RWPE1 (cell line): ENCODE measurements at regions not wholly inside any gene's neighbourhood (a gene's known extent, or its start where the extent isn't known, plus 50 kb on each side); places are given as distances from the start of the nearest gene placed in this dataset.

Experiments
- CTCF ChIA-PET: fragments of 350-600 bp; sonication (Branson Sonifier 250); formaldehyde crosslinking; extraction: SDS; loops from one replicate; lab custom pipeline; 2021; lab: Yijun Ruan, JAX
- POLR2A ChIA-PET: fragments of 400-600 bp; formaldehyde crosslinking; extraction: SDS; loops from one replicate; lab custom pipeline; 2020; ENCODE audit warnings: antibody characterized with exemption; ENCODE audit not compliant: low non-redundant PET; lab: Yijun Ruan, JAX
- DNase-seq: peaks from one replicate; pipeline ENCODE4 v3.0.0; 2012; ENCODE audit warnings: low spot score
- H3K27ac ChIP-seq: fragments of 450-650 bp; 2 replicates; pipeline ENCODE4 v1.5.1; 2017
- TF ChIP-seq, protein P1 (sequence below): fragments of 450-650 bp; conservative IDR thresholded peaks from 2 replicates; pipeline ENCODE4 v1.5.1; 2017; ENCODE audit warnings: low read depth, mild to moderate bottlenecking

DNA sequence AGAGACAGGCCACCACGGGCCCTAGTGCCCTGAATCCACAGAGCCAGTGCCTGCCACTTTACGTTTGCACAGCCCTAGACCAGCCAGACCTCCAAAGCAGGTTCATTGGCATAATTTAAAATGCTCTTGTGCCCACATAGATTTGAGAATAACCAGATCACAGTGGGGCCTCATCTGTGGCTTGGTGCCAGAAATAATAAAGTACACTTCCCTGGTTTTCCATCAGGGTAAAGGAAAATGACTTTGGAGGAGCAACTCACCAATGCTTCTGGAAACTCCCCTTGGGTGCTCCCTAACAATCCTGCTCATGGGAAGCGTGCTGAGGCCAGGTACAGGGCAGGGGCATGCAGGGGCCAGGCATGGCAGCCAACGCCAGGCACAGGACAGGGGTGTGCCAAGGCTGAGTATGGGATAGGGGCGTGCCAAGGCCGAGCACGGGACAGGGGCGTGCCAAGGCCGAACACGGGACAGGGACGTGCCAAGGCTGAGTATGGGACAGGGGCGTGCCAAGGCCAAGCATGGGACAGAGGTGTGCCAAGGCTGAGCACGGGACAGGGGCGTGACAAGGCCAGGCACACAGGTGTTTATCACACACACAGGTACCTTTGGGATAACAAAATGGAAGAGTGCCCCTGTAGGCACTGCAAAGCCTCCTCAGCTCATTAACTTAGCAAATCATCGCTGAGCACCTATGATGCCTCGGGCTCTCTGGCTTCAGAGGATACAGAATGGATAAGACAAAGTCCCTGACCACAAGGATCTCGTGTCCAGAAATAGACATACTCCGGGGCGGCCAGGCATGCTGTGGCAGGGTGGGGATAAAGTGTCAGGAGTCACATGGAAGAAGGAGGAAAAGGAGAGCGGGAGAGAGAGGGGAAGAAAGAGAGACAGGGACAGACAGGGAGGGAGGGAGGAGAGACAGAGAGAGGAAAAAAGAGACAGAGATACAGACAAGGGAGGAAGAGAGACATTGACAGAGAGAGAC, 334.7 kb downstream of the EIPR1 start:
- POLR2A ChIA-PET, result no interaction called here
- CTCF ChIA-PET, result interaction anchor here (0.6 kb wide), 1 partner anchor 22 kb away, joined by 4 read pairs; no protein-coding TSS in a partner anchor
- TF ChIP-seq, protein P1, sequence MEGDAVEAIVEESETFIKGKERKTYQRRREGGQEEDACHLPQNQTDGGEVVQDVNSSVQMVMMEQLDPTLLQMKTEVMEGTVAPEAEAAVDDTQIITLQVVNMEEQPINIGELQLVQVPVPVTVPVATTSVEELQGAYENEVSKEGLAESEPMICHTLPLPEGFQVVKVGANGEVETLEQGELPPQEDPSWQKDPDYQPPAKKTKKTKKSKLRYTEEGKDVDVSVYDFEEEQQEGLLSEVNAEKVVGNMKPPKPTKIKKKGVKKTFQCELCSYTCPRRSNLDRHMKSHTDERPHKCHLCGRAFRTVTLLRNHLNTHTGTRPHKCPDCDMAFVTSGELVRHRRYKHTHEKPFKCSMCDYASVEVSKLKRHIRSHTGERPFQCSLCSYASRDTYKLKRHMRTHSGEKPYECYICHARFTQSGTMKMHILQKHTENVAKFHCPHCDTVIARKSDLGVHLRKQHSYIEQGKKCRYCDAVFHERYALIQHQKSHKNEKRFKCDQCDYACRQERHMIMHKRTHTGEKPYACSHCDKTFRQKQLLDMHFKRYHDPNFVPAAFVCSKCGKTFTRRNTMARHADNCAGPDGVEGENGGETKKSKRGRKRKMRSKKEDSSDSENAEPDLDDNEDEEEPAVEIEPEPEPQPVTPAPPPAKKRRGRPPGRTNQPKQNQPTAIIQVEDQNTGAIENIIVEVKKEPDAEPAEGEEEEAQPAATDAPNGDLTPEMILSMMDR, result no peak
- H3K27ac ChIP-seq, result no peak overlapping the region
- no peak for DNase-seq

DNA sequence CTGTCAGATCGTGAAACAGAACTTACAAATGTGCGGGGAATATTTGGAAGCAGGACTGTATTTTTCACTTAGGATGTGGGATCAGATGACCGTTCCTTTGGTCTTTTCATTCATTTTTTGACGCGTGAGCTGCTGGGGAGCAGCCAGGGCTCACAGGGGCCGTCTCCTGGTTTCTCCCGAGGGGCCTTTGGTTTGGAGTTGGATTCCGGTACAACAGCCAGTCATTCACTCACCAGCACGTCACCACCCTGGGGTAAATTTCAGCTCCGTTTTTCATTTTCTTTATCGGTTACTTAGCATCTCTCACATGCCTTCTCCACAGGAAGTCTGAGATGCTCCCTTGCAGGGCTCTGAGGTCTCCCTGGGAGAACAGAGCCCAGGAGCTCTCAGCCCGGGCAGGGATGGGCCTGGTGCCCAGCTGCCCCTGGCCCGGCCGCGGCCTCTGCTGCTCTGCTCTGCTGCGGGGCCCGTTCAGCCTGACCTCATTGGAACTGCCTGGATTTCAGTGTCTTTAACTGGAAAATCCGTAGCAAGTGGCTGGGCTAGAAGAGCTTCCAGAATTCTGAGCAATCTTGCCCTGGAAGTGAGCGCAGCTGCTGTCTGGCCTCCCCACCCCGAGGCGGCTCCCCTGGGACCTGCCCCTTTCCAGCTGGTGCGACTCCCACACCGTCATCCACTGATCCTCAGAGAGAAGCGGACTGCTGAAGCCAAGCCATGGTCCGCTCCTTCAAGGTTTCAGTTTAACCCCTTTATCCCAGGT, 335.6 kb downstream of the EIPR1 start:
- no peak for DNase-seq
- H3K27ac ChIP-seq, result no peak overlapping the region
- TF ChIP-seq, protein P1, result no peak
- POLR2A ChIA-PET, result no interaction called here
- CTCF ChIA-PET, result interaction anchor here (0.6 kb wide), 1 partner anchor 21 kb away, joined by 4 read pairs; no protein-coding TSS in a partner anchor

DNA sequence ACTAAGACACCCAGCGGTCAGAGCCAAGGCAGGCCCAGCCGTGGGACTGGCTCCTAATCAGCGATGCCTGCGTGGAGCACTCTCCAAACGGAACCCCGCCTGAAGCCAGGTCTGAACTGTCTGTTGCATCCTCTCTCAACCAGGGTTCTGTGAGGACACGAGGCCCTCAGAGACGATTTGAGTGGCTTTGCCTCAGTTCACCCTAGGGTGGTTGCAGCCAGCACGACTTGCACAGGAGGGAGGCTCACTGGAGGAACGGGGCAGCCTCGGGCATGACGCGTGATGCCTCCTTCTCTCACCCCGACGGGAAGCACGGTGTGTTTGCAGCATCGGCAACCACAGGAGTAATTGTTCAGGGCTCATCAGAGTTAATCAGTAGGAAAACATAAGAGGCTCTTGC, 336.4 kb downstream of the EIPR1 start:
- CTCF ChIA-PET, result no interaction called here
- TF ChIP-seq, protein P1, result no peak
- POLR2A ChIA-PET, result no interaction called here
- DNase-seq, result no peak
- H3K27ac ChIP-seq, result no peak overlapping the region

DNA sequence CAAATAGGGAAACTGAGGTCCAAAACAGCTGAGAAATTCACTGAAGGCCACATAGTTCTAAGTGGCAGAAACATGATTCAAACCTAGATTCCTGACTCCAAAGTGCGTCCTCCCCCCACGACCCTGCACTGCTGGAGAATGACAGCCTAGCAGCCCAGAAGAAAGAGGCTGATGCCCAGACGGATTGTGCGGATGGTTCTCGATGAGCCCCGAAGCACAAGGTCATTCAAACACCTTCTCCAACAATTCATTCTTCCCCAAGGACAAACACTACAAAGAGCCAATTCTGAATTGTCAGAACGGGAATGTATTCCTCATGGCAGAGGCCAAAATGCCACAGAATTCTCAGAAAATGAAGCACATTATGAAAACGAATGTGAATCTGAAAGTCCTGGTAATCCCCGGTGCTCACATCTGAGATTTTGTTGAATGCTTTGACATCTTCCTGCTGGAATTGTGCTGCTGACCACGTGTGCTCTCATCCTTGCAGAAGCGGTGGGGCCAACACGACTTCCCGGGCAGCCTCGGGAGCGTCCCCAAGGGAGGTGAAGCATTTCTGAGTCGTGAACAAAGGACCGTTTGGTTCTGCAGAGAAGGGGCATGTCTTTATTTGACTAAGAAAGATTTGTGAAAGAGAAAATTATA, 337.0 kb downstream of the EIPR1 start:
- CTCF ChIA-PET, result no interaction called here
- H3K27ac ChIP-seq, result no peak overlapping the region
- TF ChIP-seq, protein P1, result no peak
- POLR2A ChIA-PET, result no interaction called here
- no peak for DNase-seq

DNA sequence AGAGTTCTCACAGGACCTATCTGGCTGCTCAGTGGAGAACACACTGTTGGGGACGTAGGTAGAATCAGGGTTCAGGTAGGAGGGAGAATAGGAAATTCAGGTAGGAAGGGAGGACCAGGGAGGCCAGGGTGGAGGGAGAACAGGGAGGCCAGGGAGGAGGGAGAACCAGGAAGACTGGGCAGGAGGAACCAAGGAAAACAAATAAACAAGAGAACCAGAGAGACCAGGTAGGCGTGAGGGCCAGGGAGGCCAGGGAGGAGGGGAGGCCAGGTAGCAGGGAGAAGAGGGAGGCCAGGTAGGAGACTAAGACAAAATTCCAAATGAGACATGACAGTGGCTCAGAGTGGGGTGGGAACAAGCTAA, 337.6 kb downstream of the EIPR1 start:
- ChIA-PET CTCF (no interaction called here), POLR2A (no interaction called here)
- DNase-seq, result no peak
- H3K27ac ChIP-seq, result no peak overlapping the region
- TF ChIP-seq, protein P1, result no peak
